HCT116 (cell line): ENCODE measurements at regions not wholly inside any gene's neighbourhood (a gene's known extent, or its start where the extent isn't known, plus 50 kb on each side); places are given as distances from the start of the nearest gene placed in this dataset.

Experiments
- ATF3 ChIP-seq: IDR thresholded peaks from 2 replicates; pipeline ENCODE4 v1.6.1; 2012
- CEBPB ChIP-seq: IDR thresholded peaks from 2 replicates; pipeline ENCODE4 v1.6.1; 2012; ENCODE audit warnings: low read depth
- CTCF ChIP-seq, 3 experiments: fragments of 200-600 bp in 1 of 3; sonication (generic) in 1 of 3; IDR thresholded peaks in 2 of 3; conservative IDR thresholded peaks in 1 of 3; 2 replicates each; pipeline ENCODE4 v1.5.1; 2012 to 2017; ENCODE audit warnings: low read depth in 2 of 3, low read length in 2 of 3, antibody characterized with exemption in 1 of 3, borderline replicate concordance in 1 of 3, control low read depth in 1 of 3, mild to moderate bottlenecking in 1 of 3, mixed read lengths in 1 of 3, mixed run types in 1 of 3, moderate library complexity in 1 of 3; ENCODE audit not compliant: insufficient read depth in 1 of 3
- EGR1 ChIP-seq: IDR thresholded peaks from 2 replicates; pipeline ENCODE4 v1.6.1; 2012; ENCODE audit warnings: low read depth
- EZH2 ChIP-seq: fragments of 200-600 bp; sonication (generic); IDR thresholded peaks from 2 replicates; pipeline ENCODE4 v1.6.1; 2017; ENCODE audit warnings: antibody characterized with exemption, mixed run types
- JUND ChIP-seq: IDR thresholded peaks from 2 replicates; pipeline ENCODE4 v1.6.1; 2012
- POLR2A ChIP-seq: IDR thresholded peaks from 2 replicates; pipeline ENCODE4 v1.7.0; 2011; ENCODE audit warnings: borderline replicate concordance; ENCODE audit not compliant: insufficient read depth, insufficient read length; ENCODE audit errors: extremely low read depth
- RAD21 ChIP-seq: IDR thresholded peaks from 2 replicates; pipeline ENCODE4 v1.6.1; 2012; ENCODE audit warnings: low read depth, mild to moderate bottlenecking
- REST ChIP-seq: IDR thresholded peaks from 2 replicates; pipeline ENCODE4 v1.6.1; 2012; ENCODE audit warnings: low read depth

DNA sequence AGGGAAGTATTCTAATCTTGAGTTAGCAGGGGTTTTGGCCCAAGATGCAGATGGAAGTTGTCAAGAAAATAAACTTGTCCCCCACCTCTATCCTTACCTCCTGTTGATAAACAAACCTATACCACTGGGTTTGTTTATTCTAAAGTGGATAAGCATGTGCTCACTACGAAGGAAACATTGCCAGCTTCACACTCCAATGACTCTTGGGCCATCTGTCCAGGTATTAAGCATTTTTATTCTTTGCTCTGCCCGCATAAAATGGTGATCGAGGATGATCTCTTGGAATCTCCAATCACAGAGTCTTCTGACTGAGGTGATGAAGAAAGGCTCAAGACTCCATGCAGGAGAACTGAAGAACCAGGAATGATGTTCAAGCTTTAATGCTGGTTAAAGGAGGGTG is 1908.4 kb upstream of the PIK3C3 start:
- TF ChIP-seq REST (no peak), CEBPB (no peak), EZH2 (no peak), CTCF (IDR thresholded peaks at IDR 0.05 in 2 of 3, conservative IDR thresholded peaks at IDR 0.05 in 1 of 3; ENCODE audit: borderline replicate concordance in 1 of 3, insufficient read depth in 1 of 3, low read depth in 2 of 3, low read length in 2 of 3) (no peak), ATF3 (no peak), RAD21 (no peak), EGR1 (no peak), POLR2A (no peak), JUND (no peak)
